SK-N-SH treated with all-trans-retinoic acid at 6 μM for 48 hours (cell line): ENCODE measurements at regions not wholly inside any gene's neighbourhood (a gene's known extent, or its start where the extent isn't known, plus 50 kb on each side); places are given as distances from the start of the nearest gene placed in this dataset.

Experiments
- ATAC-seq: fragments of 200-7000 bp; cut with Tn5 transposase; 3 replicates; pipeline ENCODE4 v1.9.1; 2020; ENCODE audit warnings: mild to moderate bottlenecking, moderate library complexity
- ARNTL ChIP-seq: fragments of 450-650 bp; formaldehyde crosslinking; IDR thresholded peaks from 2 replicates; pipeline ENCODE4 v1.5.0; 2020; ENCODE audit warnings: low read depth, mild to moderate bottlenecking, moderate library complexity, borderline replicate concordance
- BACH2 ChIP-seq: fragments of 250-450 bp; sonication (Bioruptor Pico); IDR thresholded peaks from 2 replicates; pipeline ENCODE4 v1.9.0; 2021; ENCODE audit warnings: mild to moderate bottlenecking, borderline replicate concordance
- CSDC2 ChIP-seq: fragments of 250-450 bp; sonication (Bioruptor Pico); IDR thresholded peaks from 2 replicates; pipeline ENCODE4 v1.5.0; 2020; ENCODE audit warnings: mild to moderate bottlenecking, moderate library complexity
- ESRRG ChIP-seq: fragments of 250-450 bp; sonication (Bioruptor Pico); IDR thresholded peaks from 2 replicates; pipeline ENCODE4 v1.6.1; 2021; ENCODE audit warnings: mild to moderate bottlenecking
- ISL1 ChIP-seq: fragments of 250-450 bp; sonication (Bioruptor Pico); IDR thresholded peaks from 2 replicates; pipeline ENCODE4 v2.1.2; 2022; ENCODE audit warnings: mild to moderate bottlenecking, moderate library complexity
- POU6F1 ChIP-seq: fragments of 250-450 bp; sonication (Bioruptor Pico); IDR thresholded peaks from 2 replicates; pipeline ENCODE4 v1.8.0; 2021; ENCODE audit warnings: low read depth, mild to moderate bottlenecking, moderate library complexity, borderline replicate concordance
- PPARA ChIP-seq: fragments of 250-450 bp; sonication (Bioruptor Pico); IDR thresholded peaks from 2 replicates; pipeline ENCODE4 v1.5.0; 2020; ENCODE audit warnings: mild to moderate bottlenecking, borderline replicate concordance
- RARB ChIP-seq: fragments of 250-450 bp; sonication (Bioruptor Pico); IDR thresholded peaks from 2 replicates; pipeline ENCODE4 v1.8.0; 2021; ENCODE audit warnings: mild to moderate bottlenecking, moderate library complexity
- TCF4 ChIP-seq: fragments of 250-450 bp; sonication (Bioruptor Pico); IDR thresholded peaks from 2 replicates; pipeline ENCODE4 v1.8.0; 2021; ENCODE audit warnings: mild to moderate bottlenecking, moderate library complexity, borderline replicate concordance
- TOX ChIP-seq: fragments of 250-450 bp; sonication (Bioruptor Pico); IDR thresholded peaks from 2 replicates; pipeline ENCODE4 v1.8.0; 2021; ENCODE audit warnings: mild to moderate bottlenecking, moderate library complexity, borderline replicate concordance
- TSHZ2 ChIP-seq: fragments of 250-450 bp; sonication (Bioruptor Pico); IDR thresholded peaks from 2 replicates; pipeline ENCODE4 v1.5.0; 2020; ENCODE audit warnings: mild to moderate bottlenecking, moderate library complexity
- ZFP3 ChIP-seq: fragments of 250-450 bp; sonication (Bioruptor Pico); IDR thresholded peaks from 2 replicates; pipeline ENCODE4 v1.5.0; 2020; ENCODE audit warnings: mild to moderate bottlenecking, moderate library complexity
- ZFP30 ChIP-seq: fragments of 450-650 bp; formaldehyde crosslinking; IDR thresholded peaks from 2 replicates; pipeline ENCODE4 v1.5.0; 2022; ENCODE audit warnings: mild to moderate bottlenecking, moderate library complexity
- ZNF565 ChIP-seq: fragments of 450-650 bp; formaldehyde crosslinking; conservative IDR thresholded peaks from 2 replicates; pipeline ENCODE4 v1.5.0; 2020; ENCODE audit warnings: low read depth, mild to moderate bottlenecking, moderate library complexity
- ZNF70 ChIP-seq: fragments of 450-650 bp; formaldehyde crosslinking; IDR thresholded peaks from 2 replicates; pipeline ENCODE4 v1.5.0; 2020; ENCODE audit warnings: mild to moderate bottlenecking, moderate library complexity
- ZNF8 ChIP-seq: fragments of 450-650 bp; formaldehyde crosslinking; IDR thresholded peaks from 2 replicates; pipeline ENCODE4 v1.5.0; 2020; ENCODE audit warnings: mild to moderate bottlenecking, moderate library complexity
- TF ChIP-seq, protein P1 (sequence below): fragments of 250-450 bp; sonication (Bioruptor Pico); IDR thresholded peaks from 2 replicates; pipeline ENCODE4 v1.5.1; 2021; ENCODE audit warnings: mild to moderate bottlenecking, moderate library complexity
- TF ChIP-seq, protein P2 (sequence below): fragments of 250-450 bp; sonication (Bioruptor Pico); IDR thresholded peaks from 2 replicates; pipeline ENCODE4 v1.8.0; 2020; ENCODE audit warnings: mild to moderate bottlenecking, moderate library complexity, borderline replicate concordance

DNA sequence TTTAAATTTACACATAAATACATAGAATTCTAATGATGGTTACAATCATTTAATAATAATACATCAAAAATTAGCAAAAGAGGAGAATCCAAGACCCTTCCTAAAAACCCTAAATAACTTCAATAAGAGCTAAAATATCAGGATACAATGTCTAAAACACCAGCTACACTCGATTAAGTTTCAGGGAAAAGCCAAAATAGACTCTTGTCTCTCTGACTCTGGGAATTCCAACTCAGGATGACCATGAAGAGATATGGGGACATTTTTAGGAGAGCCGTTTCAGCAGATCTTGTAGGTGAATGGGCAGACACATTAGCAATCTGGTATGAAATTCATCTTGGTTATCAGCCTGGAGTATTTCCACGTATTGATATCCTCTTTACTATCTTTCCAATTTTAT, 193.3 kb upstream of the NR3C1 start:
- no peak for ATAC-seq

GRCh38 chr5:143594902-143595818, 191.7 kb upstream of the NR3C1 start:
- peak; percentile 62 for ATAC-seq
- TF ChIP-seq ESRRG (CRISPR knock-in tag): no peak
- peak; percentile 18; the same call in 1 of the 2 replicates for TF ChIP-seq TOX (CRISPR knock-in tag)
- no peak for TF ChIP-seq ZNF565 (CRISPR knock-in tag)

More for the DNA sequence above, 193.3 kb upstream of the NR3C1 start:
- TF ChIP-seq, protein P1, sequence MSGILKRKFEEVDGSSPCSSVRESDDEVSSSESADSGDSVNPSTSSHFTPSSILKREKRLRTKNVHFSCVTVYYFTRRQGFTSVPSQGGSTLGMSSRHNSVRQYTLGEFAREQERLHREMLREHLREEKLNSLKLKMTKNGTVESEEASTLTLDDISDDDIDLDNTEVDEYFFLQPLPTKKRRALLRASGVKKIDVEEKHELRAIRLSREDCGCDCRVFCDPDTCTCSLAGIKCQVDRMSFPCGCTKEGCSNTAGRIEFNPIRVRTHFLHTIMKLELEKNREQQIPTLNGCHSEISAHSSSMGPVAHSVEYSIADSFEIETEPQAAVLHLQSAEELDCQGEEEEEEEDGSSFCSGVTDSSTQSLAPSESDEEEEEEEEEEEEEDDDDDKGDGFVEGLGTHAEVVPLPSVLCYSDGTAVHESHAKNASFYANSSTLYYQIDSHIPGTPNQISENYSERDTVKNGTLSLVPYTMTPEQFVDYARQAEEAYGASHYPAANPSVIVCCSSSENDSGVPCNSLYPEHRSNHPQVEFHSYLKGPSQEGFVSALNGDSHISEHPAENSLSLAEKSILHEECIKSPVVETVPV: no peak
- TF ChIP-seq POU6F1 (CRISPR knock-in tag) (no peak), ZFP30 (no peak), ZNF70 (CRISPR knock-in tag) (no peak), TCF4 (CRISPR knock-in tag) (no peak), RARB (no peak)

DNA sequence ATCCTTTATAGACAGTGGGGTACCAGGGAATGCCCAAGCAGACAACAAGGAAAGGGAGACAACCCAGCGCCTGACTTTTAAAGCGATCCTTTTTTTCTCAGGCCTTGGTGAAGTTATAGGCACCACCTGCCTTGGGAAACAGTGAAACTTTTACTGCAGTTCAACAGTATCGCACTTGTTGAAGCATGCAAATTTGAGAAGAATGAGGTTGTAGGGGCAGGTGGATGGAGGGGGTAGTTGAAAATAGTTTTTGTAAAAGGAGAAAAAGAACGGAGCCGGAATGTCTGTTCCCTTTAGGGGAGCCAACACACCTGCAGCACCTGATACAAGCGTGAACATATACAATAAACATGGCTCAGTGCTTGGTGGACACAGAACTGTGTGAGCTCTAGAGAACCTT, 190.2 kb upstream of the NR3C1 start:
- ATAC-seq: no peak
- TF ChIP-seq PPARA: no peak
- TF ChIP-seq ARNTL (CRISPR knock-in tag): no peak
- no peak for TF ChIP-seq POU6F1 (CRISPR knock-in tag)
- no peak for TF ChIP-seq ZFP3 (CRISPR knock-in tag)
- no peak for TF ChIP-seq ZNF8 (CRISPR knock-in tag)
- no peak for TF ChIP-seq ZFP30
- TF ChIP-seq, protein P2, sequence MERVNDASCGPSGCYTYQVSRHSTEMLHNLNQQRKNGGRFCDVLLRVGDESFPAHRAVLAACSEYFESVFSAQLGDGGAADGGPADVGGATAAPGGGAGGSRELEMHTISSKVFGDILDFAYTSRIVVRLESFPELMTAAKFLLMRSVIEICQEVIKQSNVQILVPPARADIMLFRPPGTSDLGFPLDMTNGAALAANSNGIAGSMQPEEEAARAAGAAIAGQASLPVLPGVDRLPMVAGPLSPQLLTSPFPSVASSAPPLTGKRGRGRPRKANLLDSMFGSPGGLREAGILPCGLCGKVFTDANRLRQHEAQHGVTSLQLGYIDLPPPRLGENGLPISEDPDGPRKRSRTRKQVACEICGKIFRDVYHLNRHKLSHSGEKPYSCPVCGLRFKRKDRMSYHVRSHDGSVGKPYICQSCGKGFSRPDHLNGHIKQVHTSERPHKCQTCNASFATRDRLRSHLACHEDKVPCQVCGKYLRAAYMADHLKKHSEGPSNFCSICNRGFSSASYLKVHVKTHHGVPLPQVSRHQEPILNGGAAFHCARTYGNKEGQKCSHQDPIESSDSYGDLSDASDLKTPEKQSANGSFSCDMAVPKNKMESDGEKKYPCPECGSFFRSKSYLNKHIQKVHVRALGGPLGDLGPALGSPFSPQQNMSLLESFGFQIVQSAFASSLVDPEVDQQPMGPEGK (CRISPR knock-in tag): no peak

DNA sequence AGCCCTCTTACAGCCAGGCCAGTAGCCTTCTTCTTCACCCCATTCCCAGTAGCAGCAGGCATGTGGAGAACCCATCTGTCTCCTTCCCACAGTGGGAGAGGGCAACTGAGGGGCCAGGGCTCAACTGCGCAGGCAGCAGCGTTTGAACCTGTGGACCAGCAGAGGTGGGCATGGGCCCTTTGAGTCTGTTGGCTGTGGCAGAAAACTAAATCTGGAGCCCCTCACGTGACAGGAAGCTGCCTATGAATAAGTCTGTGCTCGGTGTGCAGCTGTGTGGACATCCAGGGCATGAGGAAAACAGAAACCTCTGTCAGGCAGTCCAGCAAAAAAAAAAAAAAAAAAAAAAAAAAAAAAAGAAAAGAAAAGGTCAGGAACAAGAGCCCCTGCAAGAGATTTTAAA, 189.2 kb upstream of the NR3C1 start:
- peak; percentile 44; the same call in 2 of the 3 replicates for ATAC-seq
- TF ChIP-seq, protein P1: no peak
- no peak for TF ChIP-seq BACH2
- no peak for TF ChIP-seq ZNF70 (CRISPR knock-in tag)
- TF ChIP-seq, protein P2 (CRISPR knock-in tag): no peak
- no peak for TF ChIP-seq CSDC2 (CRISPR knock-in tag)
- TF ChIP-seq ZNF8 (CRISPR knock-in tag): no peak
- TF ChIP-seq TOX (CRISPR knock-in tag): no peak
- TF ChIP-seq ISL1: no peak
- no peak for TF ChIP-seq TCF4 (CRISPR knock-in tag)
- no peak for TF ChIP-seq ZFP30
- TF ChIP-seq TSHZ2 (CRISPR knock-in tag): no peak
- TF ChIP-seq ZNF565 (CRISPR knock-in tag): no peak
- no peak for TF ChIP-seq PPARA
- TF ChIP-seq POU6F1 (CRISPR knock-in tag): no peak
